Urothelium cell line (cell line): ENCODE measurements at regions not wholly inside any gene's neighbourhood (a gene's known extent, or its start where the extent isn't known, plus 50 kb on each side); places are given as distances from the start of the nearest gene placed in this dataset.

Experiments used
- DNase-seq: peaks from one replicate; pipeline ENCODE4 v3.0.0; 2011; ENCODE audit warnings: low spot score, mixed read lengths
- FAIRE-seq: peaks from 2 replicates; lab custom pipeline; 2011; peaks lifted over from hg19 to GRCh38; lab: Jason Lieb, UNC

- DNase-seq: no peak
- FAIRE-seq: no peak
These were observed 926.3 kb downstream of the FSTL5 start for GRCh38 chr4:161237495-161237894.

- FAIRE-seq (no peak), DNase-seq (no peak)
These were observed 938.5 kb downstream of the FSTL5 start for GRCh38 chr4:161225327-161225726.

GRCh38 chr4:161222889-161223288 lies 940.9 kb downstream of the FSTL5 start:
- DNase-seq (no peak), FAIRE-seq (no peak)

- no peak for DNase-seq
- no peak for FAIRE-seq
These were observed 955.2 kb downstream of the FSTL5 start for GRCh38 chr4:161208564-161208963.

GRCh38 chr4:161206528-161207080 lies 957.2 kb downstream of the FSTL5 start:
- DNase-seq (no peak), FAIRE-seq (no peak)

- FAIRE-seq: no peak
These were observed 959.9 kb downstream of the FSTL5 start for GRCh38 chr4:161203865-161204264.

GRCh38 chr4:161197912-161198311 lies 965.9 kb downstream of the FSTL5 start:
- DNase-seq (no peak), FAIRE-seq (no peak)

More at GRCh38 chr4:161203865-161204264, 959.9 kb downstream of the FSTL5 start:
- no peak for DNase-seq

- FAIRE-seq: no peak
- DNase-seq: no peak
These were observed 966.3 kb downstream of the FSTL5 start for GRCh38 chr4:161197474-161197873.

- no peak for DNase-seq
- FAIRE-seq: no peak
These were observed 974.3 kb downstream of the FSTL5 start for GRCh38 chr4:161189286-161190134.

GRCh38 chr4:161188578-161188977 lies 975.2 kb downstream of the FSTL5 start:
- no peak for FAIRE-seq

GRCh38 chr4:161187569-161187968 lies 976.2 kb downstream of the FSTL5 start:
- DNase-seq (no peak), FAIRE-seq (no peak)

More at GRCh38 chr4:161188578-161188977, 975.2 kb downstream of the FSTL5 start:
- no peak for DNase-seq

- FAIRE-seq: no peak
- DNase-seq: no peak
These were observed 977.0 kb downstream of the FSTL5 start for GRCh38 chr4:161186750-161187149.

GRCh38 chr4:161186012-161186411 lies 977.8 kb downstream of the FSTL5 start:
- FAIRE-seq: no peak
- DNase-seq: no peak

- no peak for FAIRE-seq
These were observed 980.1 kb downstream of the FSTL5 start for GRCh38 chr4:161183729-161184128.

GRCh38 chr4:161182913-161183312 lies 980.9 kb downstream of the FSTL5 start:
- FAIRE-seq: no peak
- DNase-seq: no peak

More at GRCh38 chr4:161183729-161184128, 980.1 kb downstream of the FSTL5 start:
- DNase-seq: no peak

GRCh38 chr4:161178310-161178709 lies 985.5 kb downstream of the FSTL5 start:
- DNase-seq (no peak), FAIRE-seq (no peak)

- no peak for FAIRE-seq
- DNase-seq: no peak
These were observed 991.3 kb downstream of the FSTL5 start for GRCh38 chr4:161172396-161173026.

- no peak for DNase-seq
- no peak for FAIRE-seq
These were observed 996.3 kb downstream of the FSTL5 start for GRCh38 chr4:161167539-161167938.

GRCh38 chr4:161160718-161161117 lies 1003.1 kb downstream of the FSTL5 start:
- FAIRE-seq (no peak), DNase-seq (no peak)

GRCh38 chr4:161148051-161148450 lies 1015.7 kb downstream of the FSTL5 start:
- no peak for DNase-seq
- FAIRE-seq: no peak

GRCh38 chr4:161143375-161143774 lies 1020.4 kb downstream of the FSTL5 start:
- no peak for DNase-seq
- FAIRE-seq: no peak

GRCh38 chr4:161134795-161135194 lies 1029.0 kb downstream of the FSTL5 start:
- no peak for FAIRE-seq
- no peak for DNase-seq
